AG20443 (cell line): ENCODE measurements at regions not wholly inside any gene's neighbourhood (a gene's known extent, or its start where the extent isn't known, plus 50 kb on each side); places are given as distances from the start of the nearest gene placed in this dataset.
A peak's percentile ranks its signal among the peaks of the same experiment; 100 is the strongest.
"Not testable (repeated sequence)": the region's sequence is repeated elsewhere in the genome, so short reads cannot be mapped to it uniquely, and the experiment has no call there.

ENCODE experiments used
- DNase-seq: peaks from one replicate; pipeline ENCODE4 v3.0.0; 2012; ENCODE audit warnings: low spot score, mixed read lengths

GRCh38 chr13:100811928-100812327 lies 137.3 kb upstream of the TMTC4 start:
- DNase-seq = no peak

GRCh38 chr13:100811024-100811865 lies 136.7 kb upstream of the TMTC4 start:
- no peak for DNase-seq

- DNase-seq = no peak
Observed at GRCh38 chr13:100810481-100810880, 135.9 kb upstream of the TMTC4 start.

- DNase-seq = no peak
Observed at GRCh38 chr13:100809856-100810255, 135.3 kb upstream of the TMTC4 start.

- DNase-seq = no peak
Observed at GRCh38 chr13:100809129-100809390, 134.5 kb upstream of the TMTC4 start.

DNA sequence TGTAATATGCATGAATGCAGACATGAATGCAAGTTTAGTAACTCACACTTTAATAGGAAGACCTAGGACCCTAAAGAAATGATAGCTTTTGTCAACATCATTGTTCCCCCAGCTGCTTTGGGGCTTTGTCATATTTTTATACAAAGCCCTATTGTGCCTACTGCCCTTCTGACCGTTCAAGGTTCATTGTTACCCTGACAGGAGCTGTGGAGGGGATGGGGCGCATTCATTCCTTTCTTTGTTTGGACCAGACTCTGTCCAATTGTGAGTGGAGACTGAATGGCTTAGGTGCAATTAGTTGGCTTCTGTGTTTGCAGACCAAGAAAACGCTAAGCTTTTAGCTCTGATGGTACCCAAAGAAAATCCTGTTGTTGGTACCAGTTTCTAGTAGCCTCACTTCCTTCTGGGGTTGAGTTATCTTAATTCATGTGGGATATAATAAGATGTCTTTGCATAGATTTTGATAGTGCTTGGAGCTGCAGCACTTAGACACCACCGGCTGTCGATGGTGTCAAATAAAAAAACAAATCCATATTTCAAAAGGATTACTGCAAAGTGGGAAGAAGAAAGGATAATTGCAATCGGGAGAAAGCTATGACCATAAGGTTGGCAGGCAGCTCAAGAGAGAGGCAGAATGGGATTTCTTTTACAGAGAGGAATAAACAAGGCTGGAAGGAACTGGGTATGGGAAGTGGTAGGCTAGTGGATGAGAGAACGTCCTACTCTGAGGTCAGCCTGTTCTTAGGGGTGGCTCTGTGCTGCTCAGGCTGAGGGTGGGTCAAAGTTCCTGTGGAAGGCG lies 133.9 kb upstream of the TMTC4 start:
- no peak for DNase-seq

GRCh38 chr13:100803091-100803490 lies 128.5 kb upstream of the TMTC4 start:
- no peak for DNase-seq

DNA sequence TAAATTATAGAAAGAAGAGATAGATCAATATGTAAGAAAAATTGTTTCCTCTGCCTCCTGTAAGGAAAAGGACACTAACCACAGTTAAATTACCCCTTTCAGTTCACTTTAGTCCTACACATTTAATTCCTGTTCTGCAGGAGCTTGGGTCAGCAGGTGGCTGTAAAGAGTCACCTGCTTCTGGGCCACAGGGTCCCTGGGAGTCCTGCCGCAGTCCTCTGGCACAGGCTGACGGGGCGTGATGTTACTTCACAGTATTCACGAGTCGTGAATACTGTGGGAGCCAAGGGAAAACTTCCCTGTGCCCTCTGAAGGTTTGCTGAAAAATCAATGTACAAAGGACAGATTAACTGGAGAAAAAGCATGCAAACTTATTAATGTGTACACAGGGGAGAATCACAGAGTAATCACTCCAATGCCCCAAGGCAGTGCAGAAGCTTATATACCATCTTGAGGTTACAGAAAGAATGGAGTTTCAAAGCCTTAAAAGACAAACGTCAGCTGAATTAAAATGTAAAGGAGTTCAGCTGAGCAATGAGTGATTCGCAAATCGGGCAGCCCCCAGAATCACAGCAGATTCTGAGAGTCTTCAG lies 125.8 kb upstream of the TMTC4 start:
- DNase-seq = no peak

- no peak for DNase-seq
Observed at GRCh38 chr13:100798739-100799361, 124.3 kb upstream of the TMTC4 start.

DNA sequence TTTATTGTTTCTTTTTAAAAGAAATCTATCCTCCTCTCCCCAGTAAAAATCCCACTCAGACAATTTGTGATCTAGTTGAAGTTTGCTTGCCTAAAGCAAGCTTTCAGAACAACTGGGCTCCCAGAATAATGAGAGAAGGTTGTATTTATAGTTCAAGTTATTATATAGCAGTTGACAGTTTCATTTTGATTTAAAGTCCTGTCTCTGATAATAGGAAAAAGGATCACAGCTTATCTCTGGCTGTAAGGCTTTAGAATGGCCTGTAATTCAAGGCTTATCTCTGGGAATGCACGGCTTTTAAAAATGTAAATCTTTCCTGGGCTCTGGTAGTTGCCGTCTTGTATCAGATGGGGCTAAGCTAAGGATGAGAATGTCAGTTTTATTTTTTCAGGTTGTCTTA lies 123.3 kb upstream of the TMTC4 start:
- DNase-seq = no peak

- no peak for DNase-seq
Observed at GRCh38 chr13:100796463-100796862, 121.9 kb upstream of the TMTC4 start.

DNA sequence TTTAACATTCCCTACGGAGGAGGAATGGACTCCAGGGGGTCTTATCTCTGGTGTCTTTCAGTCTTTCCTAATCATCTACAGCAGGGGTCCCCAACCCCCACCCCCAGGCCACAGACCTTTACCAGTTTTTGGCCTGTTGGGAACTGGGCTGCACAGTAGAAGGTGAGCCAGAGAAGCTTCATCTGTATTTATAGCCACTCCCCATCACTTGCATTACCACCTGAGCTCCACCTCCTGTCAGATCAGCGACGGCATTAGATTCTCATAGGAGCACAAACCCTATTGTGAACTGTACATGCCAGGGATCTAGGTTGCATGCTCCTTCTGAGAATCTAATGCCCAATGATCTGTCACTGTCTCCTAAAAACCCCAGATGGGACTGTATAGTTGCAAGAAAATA lies 120.0 kb upstream of the TMTC4 start:
- no peak for DNase-seq

- no peak for DNase-seq
Observed at GRCh38 chr13:100790405-100790804, 115.8 kb upstream of the TMTC4 start.

DNA sequence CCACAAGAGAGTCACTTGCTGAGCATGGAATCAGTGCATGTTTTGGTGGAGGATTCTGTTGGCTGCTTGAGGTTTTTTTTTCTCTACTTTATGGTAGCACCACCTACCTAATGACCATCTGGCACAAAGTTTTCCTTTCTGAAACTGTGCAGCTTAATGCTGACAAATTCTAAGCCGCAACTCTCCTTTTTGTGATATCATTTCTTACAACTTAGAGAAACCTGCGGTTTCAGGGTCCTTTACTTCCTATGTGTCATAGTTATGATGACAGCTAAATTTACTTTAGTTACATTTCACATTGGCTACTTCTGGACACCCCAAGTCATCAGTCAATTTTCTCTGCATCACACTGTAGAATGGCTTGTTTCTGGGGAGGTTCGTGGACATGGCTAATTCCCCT lies 115.4 kb upstream of the TMTC4 start:
- no peak for DNase-seq

DNA sequence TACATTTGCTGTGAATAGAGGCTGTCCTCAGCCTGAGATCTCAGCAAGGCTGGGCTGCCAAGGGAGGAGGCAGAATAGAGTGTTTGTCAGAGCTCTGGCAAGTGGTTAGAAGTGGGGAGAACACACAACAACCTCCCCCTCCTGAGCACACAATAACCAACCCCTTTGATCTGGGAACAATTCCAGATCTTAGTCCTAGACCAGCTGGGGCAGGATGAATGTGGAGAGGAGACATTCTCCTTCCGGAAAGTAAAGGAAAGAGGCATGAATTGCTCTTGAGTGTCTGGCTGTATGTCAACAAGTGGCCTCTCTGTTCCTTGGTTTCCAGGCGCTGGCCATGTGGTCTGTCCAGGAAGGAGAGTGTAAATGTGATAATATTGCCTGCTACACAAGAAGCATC lies 114.9 kb upstream of the TMTC4 start:
- peak; percentile 17 for DNase-seq

DNA sequence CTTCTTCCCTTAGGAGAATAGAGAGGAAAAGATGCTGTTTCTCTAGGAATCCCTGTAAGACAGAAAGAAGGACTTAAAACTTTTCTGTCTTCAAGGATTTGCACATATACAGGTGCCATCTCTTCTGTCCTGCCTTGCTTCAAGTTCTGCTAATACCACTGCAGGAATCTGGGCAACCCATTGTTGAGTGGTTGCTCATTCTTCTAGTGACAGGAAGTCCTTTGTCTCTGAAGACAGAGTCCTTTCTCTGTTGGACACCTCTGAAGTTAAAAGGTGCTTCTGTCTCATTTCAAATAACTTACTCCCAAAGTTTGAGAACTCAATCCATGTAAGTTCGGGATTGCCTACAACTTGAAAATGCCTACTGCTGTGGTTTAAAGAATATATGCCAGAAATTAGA lies 114.4 kb upstream of the TMTC4 start:
- DNase-seq = no peak

DNA sequence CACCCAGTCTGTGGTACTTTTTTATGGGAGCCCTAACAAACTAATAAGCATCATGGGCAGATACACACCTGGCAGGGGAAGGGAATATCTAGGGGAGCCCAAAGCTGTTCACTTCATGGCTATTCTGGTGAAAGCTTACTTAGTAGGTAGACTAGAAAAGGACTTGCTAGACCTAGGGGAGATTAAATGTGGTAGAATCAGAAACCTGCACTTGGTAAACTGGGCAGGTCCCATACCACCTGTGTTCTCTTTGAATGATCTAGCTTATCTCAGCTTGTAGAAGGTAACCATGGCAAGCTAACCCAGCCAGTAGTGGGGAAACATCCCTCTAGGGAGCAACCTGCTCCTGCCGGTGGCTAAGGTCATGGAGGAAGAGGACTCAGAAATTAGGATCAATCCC lies 113.9 kb upstream of the TMTC4 start:
- no peak for DNase-seq

- no peak for DNase-seq
Observed at GRCh38 chr13:100787899-100788298, 113.3 kb upstream of the TMTC4 start.

DNA sequence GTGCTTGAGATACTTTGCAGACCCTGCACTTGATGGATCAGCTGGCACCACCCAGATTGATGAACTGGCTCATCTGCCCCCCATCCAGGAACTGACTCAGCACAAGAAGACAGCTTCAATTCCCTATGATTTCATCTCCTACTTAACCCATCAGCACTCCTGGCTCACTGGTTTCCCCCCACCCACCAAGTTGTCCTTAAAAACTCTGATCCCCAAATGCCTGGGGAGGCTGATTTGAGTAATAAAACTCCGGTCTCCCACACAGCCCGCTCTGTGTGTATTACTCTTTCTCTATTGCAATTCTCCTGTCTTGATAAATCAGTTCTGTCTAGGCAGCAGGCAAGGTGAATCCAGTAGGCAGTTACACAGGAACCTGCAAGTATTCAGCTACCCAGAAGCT lies 102.1 kb upstream of the TMTC4 start:
- not testable (repeated sequence) for DNase-seq

DNA sequence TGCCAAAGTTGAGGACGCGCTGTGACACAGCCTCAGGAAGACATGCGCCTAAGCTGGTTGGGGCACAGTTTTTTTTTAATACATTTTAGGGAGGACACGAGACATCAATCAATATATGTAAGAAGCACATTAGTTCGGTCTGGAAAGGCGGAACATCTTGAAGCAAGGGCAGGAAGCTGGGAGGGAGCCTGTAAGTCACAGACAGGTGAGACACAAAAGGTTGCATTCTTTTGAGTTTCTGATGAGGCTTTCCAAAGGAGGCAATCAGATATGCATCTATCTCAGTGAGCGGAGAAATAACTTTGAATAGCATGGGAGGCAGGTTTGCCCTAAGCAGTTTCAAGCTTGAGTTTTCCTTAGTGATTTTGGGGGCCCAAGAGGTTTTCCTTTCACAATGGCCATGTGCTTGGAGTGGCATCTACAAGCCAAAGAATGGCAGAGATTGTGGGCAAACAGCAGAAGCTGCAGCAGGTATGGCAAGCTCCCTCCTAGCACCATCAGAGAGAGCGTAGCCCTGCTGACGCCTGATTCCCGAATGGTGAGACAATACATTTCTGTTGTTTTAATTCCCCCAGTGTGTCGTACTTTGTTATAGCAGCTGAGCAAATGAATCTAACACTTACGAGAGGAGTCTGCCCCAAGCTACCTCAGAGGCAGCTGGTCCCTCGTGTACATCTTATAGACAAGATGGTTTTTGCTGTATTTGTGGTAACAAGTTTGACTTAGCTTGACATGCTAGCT lies 99.5 kb upstream of the TMTC4 start:
- DNase-seq = no peak

DNA sequence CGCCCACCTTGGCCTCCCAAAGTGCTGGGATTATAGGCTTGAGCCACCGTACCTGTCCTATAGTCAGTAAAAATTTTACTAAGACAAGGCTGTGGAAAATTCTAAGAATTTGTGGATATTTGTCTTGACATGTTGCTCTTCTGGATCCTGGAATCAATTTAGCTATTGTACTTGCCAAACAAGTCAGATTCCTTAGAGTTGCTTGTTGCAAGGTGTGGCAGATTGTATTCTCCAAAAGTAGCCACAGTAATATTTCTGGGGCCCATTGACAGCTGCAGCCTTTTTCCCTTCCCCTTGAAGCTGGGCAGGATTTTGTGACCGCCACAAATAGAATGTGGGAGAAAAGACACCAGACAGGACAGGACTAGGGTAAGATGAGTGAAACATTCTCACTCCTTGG lies 98.8 kb upstream of the TMTC4 start:
- DNase-seq = no peak

DNA sequence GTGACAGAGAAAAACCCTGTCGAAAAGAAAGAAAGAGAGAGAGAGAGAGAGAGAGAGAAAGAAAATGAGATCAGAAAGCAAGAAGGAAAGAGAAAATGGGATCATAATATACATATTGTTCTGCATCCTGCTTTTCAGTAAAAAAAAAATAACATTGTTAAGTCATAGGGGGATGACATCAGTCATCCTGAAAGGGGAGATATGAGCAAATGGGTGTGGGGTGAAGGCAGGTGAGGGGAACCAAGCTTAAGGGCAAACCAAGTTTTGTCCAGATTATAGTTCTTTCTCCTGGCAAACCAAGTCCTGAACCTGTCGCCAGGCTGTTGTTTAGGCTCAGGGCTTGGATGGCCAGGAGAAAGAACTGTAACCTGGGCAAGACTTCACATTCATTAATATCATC lies 92.6 kb upstream of the TMTC4 start:
- no peak for DNase-seq
